CD4-positive, alpha-beta T cell treated with Interleukin-15 for 1 hour (primary cell): ENCODE measurements at regions not wholly inside any gene's neighbourhood (a gene's known extent, or its start where the extent isn't known, plus 50 kb on each side); places are given as distances from the start of the nearest gene placed in this dataset.

Source experiments
- DNase-seq: peaks from one replicate; pipeline ENCODE4 v3.0.0-alpha.2; 2020

- DNase-seq, result no peak
Observed at GRCh38 chr5:158324236-158324635, 465.3 kb upstream of the CLINT1 start.

- DNase-seq, result no peak
Observed at GRCh38 chr5:158322620-158323019, 463.7 kb upstream of the CLINT1 start.

GRCh38 chr5:158320934-158321333, 462.0 kb upstream of the CLINT1 start:
- no peak for DNase-seq

GRCh38 chr5:158320178-158320674, 461.3 kb upstream of the CLINT1 start:
- DNase-seq, result no peak

GRCh38 chr5:158317507-158317906, 458.6 kb upstream of the CLINT1 start:
- no peak for DNase-seq

DNA sequence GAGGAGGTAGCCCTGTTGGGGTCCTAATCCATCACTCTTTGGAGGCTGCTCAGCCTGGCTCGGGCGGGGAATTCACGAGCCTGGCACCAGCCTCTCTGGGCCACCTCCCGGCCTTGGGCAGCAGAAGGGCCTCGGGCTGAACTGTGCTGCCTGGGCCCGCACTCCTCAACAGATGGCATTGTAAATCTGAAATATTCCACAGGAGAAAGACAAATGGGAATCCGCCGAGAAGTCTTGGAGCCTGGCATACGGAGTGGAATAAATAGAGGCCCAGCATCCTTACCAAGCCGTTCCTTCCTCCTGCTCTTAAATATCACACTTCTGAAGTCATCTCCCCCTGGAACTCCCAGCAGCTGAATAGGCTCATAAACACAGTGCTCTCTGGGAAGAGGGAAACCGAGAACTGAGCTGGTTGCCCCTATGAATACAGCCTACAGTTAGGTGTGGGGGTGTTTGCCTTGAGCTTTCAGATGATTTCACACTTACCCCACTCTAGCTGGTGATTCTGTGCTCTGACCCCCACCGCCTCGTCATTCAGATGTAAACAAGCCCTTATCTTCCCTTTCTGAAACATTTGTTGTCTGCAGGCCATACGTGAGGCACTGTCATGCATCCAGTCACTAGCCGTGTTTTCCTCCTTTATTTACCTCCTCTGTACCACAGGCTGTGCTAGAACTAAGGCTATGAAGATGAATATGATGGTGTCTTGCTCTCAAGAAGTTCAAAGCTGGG, 455.0 kb upstream of the CLINT1 start:
- no peak for DNase-seq

- DNase-seq, result no peak
Observed at GRCh38 chr5:158313027-158313732, 454.2 kb upstream of the CLINT1 start.

GRCh38 chr5:158309088-158309807, 450.3 kb upstream of the CLINT1 start:
- no peak for DNase-seq

- no peak for DNase-seq
Observed at GRCh38 chr5:158308429-158309025, 449.6 kb upstream of the CLINT1 start.

DNA sequence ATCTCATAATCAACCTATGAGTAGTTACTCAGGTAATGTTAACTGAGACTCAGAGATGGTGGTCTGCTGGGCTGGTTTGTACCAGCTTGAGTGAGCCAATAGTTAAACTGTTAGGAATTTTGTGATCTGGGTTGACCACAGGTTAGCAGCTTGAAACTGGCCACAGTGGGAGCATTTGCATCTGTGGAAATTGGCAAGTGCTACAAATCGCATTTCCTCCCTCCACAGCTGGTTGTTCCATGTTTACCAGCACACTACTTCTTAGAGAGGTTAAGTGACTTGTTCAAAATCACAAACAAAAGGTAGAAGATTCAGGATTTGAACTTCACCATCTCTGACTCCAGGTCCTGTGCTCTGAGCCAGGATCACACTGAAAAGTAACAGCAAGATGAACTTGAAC, 446.9 kb upstream of the CLINT1 start:
- no peak for DNase-seq

- DNase-seq, result no peak
Observed at GRCh38 chr5:158304607-158305006, 445.7 kb upstream of the CLINT1 start.

DNA sequence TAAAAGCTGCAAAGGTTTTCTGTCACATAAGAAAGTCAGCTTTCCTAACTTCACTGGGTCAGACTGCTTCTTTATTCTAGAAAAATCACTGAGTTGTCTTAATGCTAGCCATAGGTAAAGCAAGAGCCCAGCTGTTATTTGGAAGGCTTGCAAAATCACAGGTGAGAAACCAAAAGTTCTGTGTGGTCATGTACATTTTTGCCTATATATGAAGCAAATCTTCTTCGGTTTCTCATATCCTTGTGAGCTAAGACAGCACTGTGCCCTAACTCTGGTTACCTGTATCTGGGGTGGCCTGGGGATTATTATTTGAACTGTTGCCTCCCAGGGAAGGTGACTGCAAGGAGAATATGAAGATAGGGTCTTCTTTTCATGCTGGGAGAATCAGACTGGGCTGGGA, 444.9 kb upstream of the CLINT1 start:
- no peak for DNase-seq

- DNase-seq, result no peak
Observed at GRCh38 chr5:158303275-158303674, 444.3 kb upstream of the CLINT1 start.

GRCh38 chr5:158302029-158302428, 443.1 kb upstream of the CLINT1 start:
- DNase-seq, result no peak

DNA sequence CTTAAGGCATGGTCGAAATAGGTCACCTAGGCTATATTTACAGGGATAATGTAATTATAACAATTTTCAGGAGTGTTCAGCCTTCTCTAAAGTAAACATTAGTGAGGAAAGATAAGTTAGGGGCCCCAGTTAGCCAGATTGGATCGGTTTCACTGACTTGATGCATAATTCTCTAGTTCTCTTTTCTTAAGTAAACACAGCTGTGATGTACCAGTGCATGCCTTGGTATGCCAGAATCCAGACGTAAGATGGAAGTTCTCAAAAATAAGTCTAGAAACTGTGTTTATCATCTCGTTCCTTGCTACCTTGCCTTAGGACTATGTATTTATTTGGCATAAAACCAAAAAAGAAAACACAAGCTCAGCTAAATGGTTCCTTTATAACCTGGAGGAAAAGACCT, 442.2 kb upstream of the CLINT1 start:
- DNase-seq, result no peak

DNA sequence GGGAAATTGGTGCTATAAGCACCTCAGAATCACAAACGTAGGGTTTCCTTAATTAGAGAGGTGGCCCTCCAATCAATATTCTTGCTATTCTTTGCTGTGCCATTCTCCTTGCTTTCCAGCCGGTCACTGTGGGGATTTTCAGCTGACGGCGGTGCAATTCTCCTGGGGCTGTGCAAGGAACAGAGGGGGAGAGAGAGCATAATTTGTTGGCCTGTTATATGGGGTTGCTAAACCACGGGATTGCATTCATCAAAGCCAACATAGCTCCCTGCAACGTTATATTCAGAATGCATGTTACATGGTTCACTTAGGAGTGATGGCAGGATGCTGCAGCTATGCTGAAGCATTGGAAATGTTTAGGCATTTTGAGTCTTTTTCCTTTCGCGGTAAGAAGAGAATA, 441.3 kb upstream of the CLINT1 start:
- DNase-seq, result no peak

GRCh38 chr5:158297002-158297527, 438.1 kb upstream of the CLINT1 start:
- DNase-seq, result no peak

- no peak for DNase-seq
Observed at GRCh38 chr5:158294701-158295100, 435.8 kb upstream of the CLINT1 start.

GRCh38 chr5:158292981-158293380, 434.0 kb upstream of the CLINT1 start:
- DNase-seq, result no peak

GRCh38 chr5:158289967-158290366, 431.0 kb upstream of the CLINT1 start:
- DNase-seq, result no peak

DNA sequence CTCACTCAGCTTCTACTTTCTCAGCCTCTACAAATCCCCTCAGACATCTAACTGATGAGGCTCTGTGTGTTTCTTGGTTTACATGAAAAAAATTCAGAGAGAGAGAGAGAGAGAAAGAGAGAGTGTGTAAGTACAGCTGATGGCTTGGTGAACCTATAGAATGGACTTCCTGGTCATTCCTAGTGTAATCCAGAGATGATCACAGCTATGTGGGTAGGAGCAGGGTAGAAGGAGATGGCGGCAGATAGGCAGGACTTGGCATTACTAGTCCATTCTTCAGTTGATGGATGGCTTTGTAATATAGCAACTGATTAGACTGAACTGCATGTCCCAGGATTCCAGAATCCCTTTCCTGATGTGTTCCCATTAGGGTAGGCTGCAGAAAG, 429.3 kb upstream of the CLINT1 start:
- DNase-seq, result no peak

- no peak for DNase-seq
Observed at GRCh38 chr5:158287643-158288271, 428.8 kb upstream of the CLINT1 start.

DNA sequence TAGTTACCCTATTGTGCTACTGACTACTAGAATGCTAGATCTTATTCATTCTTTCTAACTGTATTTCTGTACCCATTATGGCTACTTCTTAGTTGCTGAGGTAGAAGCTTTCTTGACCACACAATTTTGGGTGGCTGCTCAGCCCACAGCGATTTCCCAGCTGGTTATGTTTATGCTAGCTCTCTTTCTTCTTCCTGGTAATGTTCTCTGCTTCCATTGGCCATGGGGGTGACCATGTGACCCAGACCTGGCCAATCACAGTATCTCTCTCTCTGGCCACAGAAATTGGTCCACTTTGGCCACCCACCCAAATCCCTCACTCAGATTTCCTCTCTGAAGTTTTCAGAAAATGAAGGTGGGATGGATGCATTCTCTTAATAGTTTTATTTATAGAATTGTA, 427.9 kb upstream of the CLINT1 start:
- no peak for DNase-seq
